ENCODE measurements at regions not wholly inside any gene's neighbourhood (a gene's known extent, or its start where the extent isn't known, plus 50 kb on each side); places are given as distances from the start of the nearest gene placed in this dataset.
"Not testable (repeated sequence)": the region's sequence is repeated elsewhere in the genome, so short reads cannot be mapped to it uniquely, and the experiment has no call there.

- DNase-seq: no peak
Measured at GRCh38 chr3:112736386-112736785, 95.4 kb upstream of the CCDC80 start.

GRCh38 chr3:112735926-112736325 is 95.0 kb upstream of the CCDC80 start:
- no peak for DNase-seq

- DNase-seq: peak; percentile 56
Measured at GRCh38 chr3:112734736-112735350, 93.9 kb upstream of the CCDC80 start.

DNA sequence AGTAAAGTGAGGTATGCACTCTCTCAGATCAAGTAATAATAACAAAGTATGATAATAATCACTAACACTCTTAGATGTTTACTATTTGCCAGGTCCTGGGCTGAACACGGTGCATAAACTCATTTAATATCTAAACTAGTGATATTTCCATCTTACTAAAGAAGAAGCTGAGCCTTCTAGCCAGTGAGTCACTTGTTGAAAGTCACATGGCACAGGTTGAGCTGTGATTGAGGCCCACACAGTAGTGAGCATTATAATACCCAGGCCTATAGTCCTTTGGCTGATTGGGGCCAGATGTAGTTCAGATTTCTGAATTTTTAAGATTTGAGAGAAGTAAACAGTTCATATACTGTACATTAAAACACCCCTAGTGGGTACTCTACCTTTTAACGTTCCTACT is 93.2 kb upstream of the CCDC80 start:
- DNase-seq: no peak

GRCh38 chr3:112730210-112730609 is 89.3 kb upstream of the CCDC80 start:
- DNase-seq: no peak

DNA sequence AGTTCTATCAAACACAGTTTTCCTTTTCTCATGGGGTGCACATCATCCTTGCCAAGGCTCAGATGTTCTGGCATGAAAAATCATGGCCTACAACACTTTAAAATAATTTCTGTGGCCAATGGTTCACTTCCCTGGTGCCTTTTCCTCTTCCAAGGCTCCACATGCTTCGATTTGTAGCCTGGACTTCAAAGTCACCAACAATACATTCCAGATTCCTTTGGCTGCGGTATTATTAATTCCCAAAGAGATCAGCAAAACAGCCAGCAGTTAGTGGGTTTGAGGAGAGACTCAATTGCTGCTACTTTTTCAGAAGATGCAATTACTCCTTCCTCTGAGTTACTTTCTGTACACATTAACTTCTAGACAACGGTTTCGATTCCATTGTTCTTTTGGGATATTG is 80.3 kb upstream of the CCDC80 start:
- DNase-seq: no peak

DNA sequence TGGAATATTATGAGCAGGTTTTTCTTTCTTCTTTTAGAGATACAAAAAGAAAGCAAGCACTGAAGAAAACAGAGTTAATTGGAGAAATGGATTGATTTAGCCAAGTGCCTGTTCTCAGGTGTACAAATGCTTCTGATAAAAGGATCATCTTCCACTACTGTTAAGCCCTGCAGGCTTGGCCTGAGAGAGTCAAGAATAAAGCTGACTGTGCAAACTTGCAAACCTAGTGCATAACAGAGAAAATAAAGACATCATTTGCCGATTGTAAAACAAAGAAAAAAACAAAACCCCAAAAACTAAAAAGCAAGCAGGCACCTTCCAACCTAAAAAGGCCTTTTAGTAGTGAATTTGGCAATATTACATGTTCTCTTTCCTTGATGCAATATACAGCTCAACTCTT is 78.0 kb upstream of the CCDC80 start:
- no peak for DNase-seq

DNA sequence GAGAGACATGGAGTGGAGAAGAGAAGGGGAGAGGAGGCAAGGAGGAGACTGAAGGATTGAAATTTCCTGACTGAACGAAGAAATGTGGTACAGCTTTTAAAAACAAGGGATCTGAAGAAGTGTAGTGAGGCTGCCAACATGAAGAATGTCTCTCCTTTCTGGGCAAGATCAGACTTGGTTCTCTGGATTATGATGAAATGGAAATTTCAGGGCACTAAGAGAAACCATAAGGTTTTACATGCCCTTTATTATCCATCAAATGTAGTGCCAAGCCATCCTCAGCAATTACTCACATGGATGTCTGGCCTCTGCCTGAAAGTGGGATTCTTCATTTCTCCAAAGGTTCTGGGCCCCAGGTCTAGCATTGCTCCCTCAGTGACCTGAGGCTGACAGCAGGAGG is 77.6 kb upstream of the CCDC80 start:
- no peak for DNase-seq

DNA sequence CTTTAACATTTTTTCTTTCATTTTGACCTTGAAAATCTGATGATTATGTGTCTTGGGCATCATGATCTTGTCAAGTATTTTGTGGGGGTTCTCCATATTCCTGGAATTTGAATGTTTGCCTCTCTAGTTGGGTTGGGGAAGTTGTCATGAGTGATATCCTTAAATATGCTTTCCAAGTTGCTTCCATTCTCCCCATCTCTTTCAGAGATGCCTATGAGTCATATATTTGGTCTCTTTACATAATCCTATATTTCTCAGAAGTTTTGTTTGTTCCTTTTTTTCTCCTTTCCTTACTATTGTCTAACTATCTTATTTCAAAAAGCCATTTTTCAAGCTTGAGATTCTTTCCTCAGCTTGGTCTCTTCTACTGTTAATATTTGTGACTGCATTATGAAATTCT is 69.0 kb upstream of the CCDC80 start:
- no peak for DNase-seq

DNA sequence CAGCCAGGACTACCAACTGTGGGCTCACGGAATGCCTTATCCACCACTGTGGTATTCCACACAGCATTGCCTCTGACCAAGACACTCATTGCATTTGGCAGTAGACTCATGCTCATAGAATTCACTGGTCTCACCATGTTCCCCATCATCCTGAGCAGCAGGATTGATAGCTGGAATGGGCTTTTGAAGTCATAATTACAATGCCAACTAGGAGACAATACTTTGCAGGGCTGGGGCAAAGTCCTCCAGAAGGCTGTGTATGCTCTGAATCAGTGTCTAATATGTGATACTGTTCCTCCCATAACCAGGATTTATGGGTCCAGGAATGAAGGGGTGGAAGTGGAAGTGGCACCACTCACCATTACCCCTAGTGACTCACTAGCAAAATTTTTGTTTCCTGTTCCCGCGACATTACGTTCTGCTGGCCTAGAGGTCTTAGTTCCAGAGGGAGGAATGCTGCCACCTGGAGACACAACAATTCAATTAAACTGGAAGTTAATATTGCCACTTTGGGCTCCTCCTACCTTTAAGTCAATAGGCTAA is 58.6 kb upstream of the CCDC80 start:
- no peak for DNase-seq

GRCh38 chr3:112698442-112698841 is 57.5 kb upstream of the CCDC80 start:
- DNase-seq: not testable (repeated sequence)

- not testable (repeated sequence) for DNase-seq
Measured at GRCh38 chr3:112696244-112696643, 55.3 kb upstream of the CCDC80 start.

GRCh38 chr3:112695377-112696108 is 54.6 kb upstream of the CCDC80 start:
- DNase-seq: not testable (repeated sequence)

DNA sequence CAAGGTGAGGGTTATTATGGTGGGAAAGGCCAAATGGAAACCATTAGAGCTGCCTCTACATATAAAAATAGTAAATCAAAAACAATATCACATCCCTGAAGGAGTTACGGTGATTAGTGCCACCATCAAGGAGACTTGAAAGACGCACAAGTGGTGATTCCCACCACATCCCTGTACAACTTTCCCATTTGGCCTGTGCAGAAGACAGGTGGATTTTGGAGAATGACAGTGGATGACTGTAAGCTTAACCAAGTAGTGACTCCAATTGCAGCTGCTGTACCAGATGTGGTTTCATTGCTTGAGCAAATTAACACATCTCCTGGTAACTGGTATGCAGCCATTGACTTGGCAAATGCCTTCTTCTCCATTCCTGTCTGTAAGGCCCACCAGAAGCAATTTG is 54.0 kb upstream of the CCDC80 start:
- not testable (repeated sequence) for DNase-seq

- DNase-seq: no peak
Measured at GRCh38 chr3:112693186-112693585, 52.2 kb upstream of the CCDC80 start.

Measured in NCI-H1092 treated with DMSO at 0.1 percent for 48 hours (cell line).